ENCODE measurements at regions not wholly inside any gene's neighbourhood (a gene's known extent, or its start where the extent isn't known, plus 50 kb on each side); places are given as distances from the start of the nearest gene placed in this dataset.

- POLR2A ChIA-PET: interaction anchor here (0.6 kb wide), 1 partner anchor 146 kb away, joined by 3 read pairs; no protein-coding TSS in a partner anchor
- CTCF ChIA-PET: no interaction called here
- DNase-seq (ENCODE audit: extremely low spot score): no peak
- TF ChIP-seq CTCF (IDR thresholded peaks at IDR 0.05; ENCODE audit: control extremely low read depth, extremely low read depth, low read depth, missing control alignments): no peak
Observed at GRCh38 chr4:113821856-113822255, 60.3 kb upstream of the CAMK2D start.

GRCh38 chr4:113820108-113820507 lies 58.6 kb upstream of the CAMK2D start:
- CTCF ChIA-PET: interaction anchor here (0.7 kb wide), 1 partner anchor 10 kb away, joined by 3 read pairs; no protein-coding TSS in a partner anchor
- TF ChIP-seq CTCF (IDR thresholded peaks at IDR 0.05; ENCODE audit: control extremely low read depth, extremely low read depth, low read depth, missing control alignments): no peak
- POLR2A ChIA-PET: no interaction called here
- no peak for DNase-seq (ENCODE audit: extremely low spot score)

GRCh38 chr4:113815826-113816225 lies 54.3 kb upstream of the CAMK2D start:
- POLR2A ChIA-PET: no interaction called here
- no peak for TF ChIP-seq CTCF (IDR thresholded peaks at IDR 0.05; ENCODE audit: control extremely low read depth, extremely low read depth, low read depth, missing control alignments)
- CTCF ChIA-PET: no interaction called here
- no peak for DNase-seq (ENCODE audit: extremely low spot score)

- DNase-seq (ENCODE audit: extremely low spot score): no peak
- ChIA-PET POLR2A (no interaction called here), CTCF (no interaction called here)
- TF ChIP-seq CTCF (IDR thresholded peaks at IDR 0.05; ENCODE audit: control extremely low read depth, extremely low read depth, low read depth, missing control alignments): no peak
Observed at GRCh38 chr4:113811359-113811758, 49.8 kb upstream of the CAMK2D start.

Measured in GM10248 (cell line).